PC-9 (cell line): ENCODE measurements at regions not wholly inside any gene's neighbourhood (a gene's known extent, or its start where the extent isn't known, plus 50 kb on each side); places are given as distances from the start of the nearest gene placed in this dataset.

ENCODE experiments used
- CTCF ChIP-seq: fragments of 200-600 bp; sonication (generic); conservative IDR thresholded peaks from 2 replicates; pipeline ENCODE4 v1.6.1; 2017; ENCODE audit warnings: mixed run types, antibody characterized with exemption, mild to moderate bottlenecking, moderate library complexity
- EZH2 ChIP-seq: fragments of 200-600 bp; sonication (generic); IDR thresholded peaks from 2 replicates; pipeline ENCODE4 v1.8.0; 2017; ENCODE audit warnings: antibody characterized with exemption, low read depth

GRCh38 chr1:218624052-218624451 is 278.9 kb downstream of the TGFB2 start:
- TF ChIP-seq CTCF (no peak), EZH2 (no peak)
